HG02852 (cell line): ENCODE measurements at regions not wholly inside any gene's neighbourhood (a gene's known extent, or its start where the extent isn't known, plus 50 kb on each side); places are given as distances from the start of the nearest gene placed in this dataset.

Experiments used
- ATAC-seq: cut with Tn5 transposase; IDR thresholded peaks from one replicate; pipeline ENCODE4 v1.9.1; 2021; ENCODE audit warnings: mild to moderate bottlenecking, moderate library complexity; ENCODE audit not compliant: unreplicated experiment

DNA sequence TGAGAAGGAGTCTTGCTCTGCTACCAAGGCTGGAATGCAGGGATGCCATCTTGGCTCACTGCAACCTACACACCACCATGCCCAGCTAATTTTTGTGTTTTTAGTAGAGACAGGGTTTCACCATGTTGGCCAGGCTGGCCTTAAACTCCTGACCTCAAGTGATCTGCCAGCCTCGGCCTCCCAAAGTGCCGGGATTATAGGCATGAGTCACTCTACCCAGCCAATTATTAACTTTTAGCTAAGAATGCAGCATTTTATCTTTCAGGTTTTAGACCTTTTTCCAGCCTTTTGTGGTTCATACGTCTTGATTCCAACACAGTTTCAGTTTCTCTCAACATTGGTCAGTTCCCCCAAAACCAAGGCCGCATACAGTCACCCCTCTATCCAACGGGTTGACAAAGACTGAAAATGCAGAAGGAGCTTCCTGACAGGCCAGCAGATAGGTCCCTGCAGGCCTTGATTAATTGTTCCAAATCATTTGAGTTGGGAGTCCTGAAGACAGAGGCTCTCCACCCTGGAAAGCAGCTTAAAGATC is 262.2 kb upstream of the KLHL29 start:
- ATAC-seq, result no peak

DNA sequence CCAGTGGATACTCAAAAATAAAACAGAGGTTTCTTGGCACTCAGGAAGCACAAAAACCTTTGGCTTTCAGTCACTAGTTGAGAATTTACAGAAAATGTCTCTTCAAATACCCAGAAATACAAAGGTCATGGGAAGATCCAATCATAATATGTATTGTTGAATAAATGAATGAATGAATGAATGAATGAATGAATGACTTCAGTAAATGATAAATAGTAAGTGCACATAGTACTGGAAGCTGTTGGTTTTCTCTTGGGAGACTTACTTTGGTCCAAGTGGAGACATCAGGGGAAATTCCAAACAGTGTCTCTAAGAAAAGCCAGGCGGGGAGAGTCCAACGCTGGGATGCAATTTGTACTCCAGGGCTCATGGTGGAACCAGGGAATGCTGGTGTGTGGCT is 261.3 kb upstream of the KLHL29 start:
- no peak for ATAC-seq

DNA sequence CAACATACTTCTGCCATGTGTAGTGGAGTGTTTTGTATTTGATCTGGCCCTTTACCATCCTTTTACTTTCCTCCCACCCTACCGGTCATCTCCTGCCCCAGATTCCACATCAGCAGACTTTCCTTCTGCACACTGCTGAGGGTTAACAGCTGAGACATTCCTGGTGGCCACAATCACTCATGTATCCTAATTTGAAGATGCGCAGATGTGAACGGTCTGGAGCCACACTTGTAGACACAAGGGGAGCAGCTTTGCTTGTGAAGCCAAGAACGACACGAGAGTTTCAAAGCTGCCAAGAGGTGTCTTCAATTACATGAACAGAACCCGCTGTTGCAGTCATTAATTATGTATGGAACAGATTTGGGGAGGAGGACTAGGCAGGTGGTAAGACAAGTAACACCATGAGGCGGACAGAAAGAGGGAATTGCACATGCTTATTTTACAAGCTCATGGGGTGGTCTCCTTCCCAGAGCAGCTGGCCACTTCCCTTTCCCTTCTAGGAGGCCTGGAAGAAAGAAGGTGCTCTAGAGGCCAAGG is 260.7 kb upstream of the KLHL29 start:
- no peak for ATAC-seq

GRCh38 chr2:23127465-23127864 is 257.5 kb upstream of the KLHL29 start:
- ATAC-seq, result no peak

DNA sequence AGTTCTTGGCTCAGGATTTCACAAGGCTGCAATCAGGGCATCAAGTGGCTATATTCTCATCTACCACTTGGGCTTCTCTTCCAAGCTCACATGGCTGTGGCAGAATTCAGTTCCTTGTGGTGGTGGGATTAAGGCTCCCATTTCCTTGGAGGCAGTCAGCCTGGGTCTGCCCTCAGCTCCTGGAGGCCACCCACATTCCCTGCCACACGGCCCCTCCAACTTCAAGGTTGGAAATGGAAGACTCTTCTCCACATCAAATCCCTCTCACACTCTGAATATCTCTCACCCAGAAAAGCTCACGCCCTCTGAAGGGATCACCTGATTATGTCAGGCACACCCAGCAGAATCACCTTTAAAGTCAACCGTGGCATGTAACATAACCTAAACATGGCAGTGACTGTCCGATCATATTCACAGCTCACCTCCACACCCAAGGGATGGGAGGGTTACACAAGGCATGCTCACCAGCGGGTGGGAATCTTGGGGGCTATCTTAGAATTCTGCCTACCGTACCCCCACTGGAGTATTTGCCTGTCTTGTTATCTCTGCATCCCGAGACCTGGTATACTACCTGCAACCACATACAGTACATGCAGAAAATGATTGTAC is 256.2 kb upstream of the KLHL29 start:
- no peak for ATAC-seq

- ATAC-seq, result no peak
These were observed 253.9 kb upstream of the KLHL29 start for GRCh38 chr2:23131066-23131575.

- no peak for ATAC-seq
These were observed 253.0 kb upstream of the KLHL29 start for GRCh38 chr2:23132000-23132399.

GRCh38 chr2:23132823-23133595 is 252.0 kb upstream of the KLHL29 start:
- ATAC-seq, result no peak

GRCh38 chr2:23134726-23135125 is 250.3 kb upstream of the KLHL29 start:
- ATAC-seq, result no peak

- no peak for ATAC-seq
These were observed 249.4 kb upstream of the KLHL29 start for GRCh38 chr2:23135481-23136100.

- ATAC-seq, result no peak
These were observed 247.8 kb upstream of the KLHL29 start for GRCh38 chr2:23137166-23137565.

DNA sequence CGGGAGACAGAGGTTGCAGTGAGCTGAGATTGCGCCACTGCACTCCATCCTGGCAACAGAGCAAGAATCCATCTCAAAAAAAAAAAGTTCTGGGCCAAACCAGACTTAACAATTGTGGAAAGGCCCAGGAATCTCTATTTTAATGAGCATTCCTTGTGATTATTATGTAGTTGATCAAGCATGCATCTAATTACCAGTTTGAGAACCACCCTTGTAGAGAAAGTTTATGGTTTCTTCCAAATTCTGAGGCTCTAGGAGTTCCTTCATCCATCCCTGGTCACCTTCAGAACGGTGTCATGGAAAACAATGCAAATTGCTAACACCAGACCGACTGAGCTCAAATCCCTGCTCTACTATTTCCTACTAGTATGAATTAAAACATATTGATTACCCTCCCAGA is 246.3 kb upstream of the KLHL29 start:
- ATAC-seq, result no peak

- no peak for ATAC-seq
These were observed 239.5 kb upstream of the KLHL29 start for GRCh38 chr2:23145460-23145859.

DNA sequence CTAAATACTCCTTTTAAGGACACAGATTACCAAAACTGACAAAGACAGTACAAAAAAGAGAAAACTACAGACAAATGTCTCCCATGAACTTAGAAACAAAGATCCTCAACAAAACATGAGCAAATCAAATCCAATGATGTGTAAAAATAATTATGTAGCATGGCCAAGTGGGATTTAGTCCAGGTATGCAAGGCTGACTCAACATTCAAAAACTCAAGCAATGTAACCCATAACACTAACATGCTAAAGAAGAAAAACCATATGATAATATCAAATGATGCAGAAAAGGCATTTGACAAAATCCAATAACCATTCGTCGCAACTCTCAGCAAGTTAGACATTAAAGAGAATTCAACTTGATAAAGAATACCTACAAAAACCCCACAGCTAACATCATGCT is 239.0 kb upstream of the KLHL29 start:
- ATAC-seq, result no peak

GRCh38 chr2:23148342-23148741 is 236.6 kb upstream of the KLHL29 start:
- ATAC-seq, result no peak

- ATAC-seq, result no peak
These were observed 235.2 kb upstream of the KLHL29 start for GRCh38 chr2:23149777-23150176.

GRCh38 chr2:23153484-23153883 is 231.5 kb upstream of the KLHL29 start:
- no peak for ATAC-seq

GRCh38 chr2:23155022-23155421 is 230.0 kb upstream of the KLHL29 start:
- ATAC-seq, result no peak

- no peak for ATAC-seq
These were observed 227.2 kb upstream of the KLHL29 start for GRCh38 chr2:23157812-23158211.

- ATAC-seq, result no peak
These were observed 226.7 kb upstream of the KLHL29 start for GRCh38 chr2:23158306-23158705.

DNA sequence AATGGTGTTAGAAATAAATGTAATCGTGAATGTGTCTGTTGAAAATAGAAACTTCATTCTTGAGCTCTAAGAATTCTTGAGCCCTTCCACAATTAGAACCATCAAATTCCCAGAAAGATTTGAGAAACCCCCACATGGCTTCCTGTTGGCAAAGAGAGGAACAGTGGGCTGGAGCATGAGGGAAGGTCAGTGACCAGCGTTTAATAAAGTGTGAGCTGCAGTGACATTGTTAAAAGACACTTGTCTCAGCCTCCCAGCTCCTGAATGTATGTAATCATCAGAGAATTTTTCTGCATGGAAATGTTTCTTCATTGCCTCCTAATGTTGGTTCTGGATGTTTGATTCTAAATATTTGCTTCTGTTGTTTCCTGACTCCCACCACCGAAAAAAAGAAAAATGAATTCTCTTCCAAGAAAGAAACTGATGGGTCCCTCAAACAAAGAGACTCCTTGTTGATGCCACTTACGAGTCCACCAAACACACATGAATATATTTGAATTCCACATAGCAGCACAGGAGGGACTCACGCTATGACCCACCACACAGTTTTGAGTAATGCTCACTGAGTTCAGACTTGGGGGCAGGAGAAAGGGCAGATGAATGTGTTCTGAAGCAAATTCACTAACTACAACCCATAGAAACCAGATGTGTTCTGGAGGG is 225.1 kb upstream of the KLHL29 start:
- no peak for ATAC-seq
